ENCODE measurements at regions not wholly inside any gene's neighbourhood (a gene's known extent, or its start where the extent isn't known, plus 50 kb on each side); places are given as distances from the start of the nearest gene placed in this dataset.
A peak's percentile ranks its signal among the peaks of the same experiment; 100 is the strongest.

- Mint-ChIP-seq H3K9me3 (ENCODE audit: low read depth) (no peaks in the 10 kb centered on the region), H3K27ac (ENCODE audit: unreplicated experiment) (peak overlapping the region; percentile 13), H3K4me3 (ENCODE audit: unreplicated experiment) (no peak overlapping the region), H3K4me1 (ENCODE audit: low read depth) (peaks cover 7% of the 10 kb centered on the region), H3K36me3 (ENCODE audit: low read depth) (no peaks in the 10 kb centered on the region), H3K27me3 (ENCODE audit: low read depth) (no peaks in the 10 kb centered on the region)
- DNase-seq (ENCODE audit: low spot score): no peak
- TF ChIP-seq CTCF (IDR thresholded peaks at IDR 0.05): no peak
Measured at GRCh38 chr6:154909311-154909710, 85.8 kb upstream of the TIAM2 start.

- Mint-ChIP-seq H3K4me1 (ENCODE audit: low read depth) (peaks cover 7% of the 10 kb centered on the region), H3K27ac (ENCODE audit: unreplicated experiment) (no peak overlapping the region), H3K4me3 (ENCODE audit: unreplicated experiment) (no peak overlapping the region)
Measured at GRCh38 chr6:154909821-154910220, 85.3 kb upstream of the TIAM2 start.

GRCh38 chr6:154914288-154914687 is 80.8 kb upstream of the TIAM2 start:
- no peak for DNase-seq (ENCODE audit: low spot score)
- no peak overlapping the region for H3K4me3 Mint-ChIP-seq (ENCODE audit: unreplicated experiment)
- no peak for TF ChIP-seq CTCF (IDR thresholded peaks at IDR 0.05)
- peaks cover 1% of the 10 kb centered on the region for H3K36me3 Mint-ChIP-seq (ENCODE audit: low read depth)
- H3K4me1 Mint-ChIP-seq (ENCODE audit: low read depth): peaks cover 6% of the 10 kb centered on the region
- no peak overlapping the region for H3K27ac Mint-ChIP-seq (ENCODE audit: unreplicated experiment)
- no peaks in the 10 kb centered on the region for H3K27me3 Mint-ChIP-seq (ENCODE audit: low read depth)
- no peaks in the 10 kb centered on the region for H3K9me3 Mint-ChIP-seq (ENCODE audit: low read depth)

More at GRCh38 chr6:154909821-154910220, 85.3 kb upstream of the TIAM2 start:
- no peak for TF ChIP-seq CTCF (IDR thresholded peaks at IDR 0.05)
- no peak for DNase-seq (ENCODE audit: low spot score)
- Mint-ChIP-seq H3K36me3 (ENCODE audit: low read depth) (peaks cover 1% of the 10 kb centered on the region), H3K9me3 (ENCODE audit: low read depth) (no peaks in the 10 kb centered on the region), H3K27me3 (ENCODE audit: low read depth) (no peaks in the 10 kb centered on the region)

GRCh38 chr6:154916857-154917256 is 78.3 kb upstream of the TIAM2 start:
- DNase-seq (ENCODE audit: low spot score): no peak
- Mint-ChIP-seq H3K9me3 (ENCODE audit: low read depth) (no peaks in the 10 kb centered on the region), H3K27ac (ENCODE audit: unreplicated experiment) (no peak overlapping the region), H3K36me3 (ENCODE audit: low read depth) (peaks cover 1% of the 10 kb centered on the region), H3K4me3 (ENCODE audit: unreplicated experiment) (no peak overlapping the region), H3K27me3 (ENCODE audit: low read depth) (no peaks in the 10 kb centered on the region), H3K4me1 (ENCODE audit: low read depth) (no peaks in the 10 kb centered on the region)
- TF ChIP-seq CTCF (IDR thresholded peaks at IDR 0.05): no peak

GRCh38 chr6:154917941-154918340 is 77.2 kb upstream of the TIAM2 start:
- no peaks in the 10 kb centered on the region for H3K27me3 Mint-ChIP-seq (ENCODE audit: low read depth)
- no peak for DNase-seq (ENCODE audit: low spot score)
- H3K4me3 Mint-ChIP-seq (ENCODE audit: unreplicated experiment): no peak overlapping the region
- H3K4me1 Mint-ChIP-seq (ENCODE audit: low read depth): no peaks in the 10 kb centered on the region
- peaks cover 1% of the 10 kb centered on the region for H3K36me3 Mint-ChIP-seq (ENCODE audit: low read depth)
- no peak overlapping the region for H3K27ac Mint-ChIP-seq (ENCODE audit: unreplicated experiment)
- no peaks in the 10 kb centered on the region for H3K9me3 Mint-ChIP-seq (ENCODE audit: low read depth)
- TF ChIP-seq CTCF (IDR thresholded peaks at IDR 0.05): no peak

Data from chondrocyte (in vitro differentiated cells).